ENCODE measurements at regions not wholly inside any gene's neighbourhood (a gene's known extent, or its start where the extent isn't known, plus 50 kb on each side); places are given as distances from the start of the nearest gene placed in this dataset.

- TF ChIP-seq, protein P1, sequence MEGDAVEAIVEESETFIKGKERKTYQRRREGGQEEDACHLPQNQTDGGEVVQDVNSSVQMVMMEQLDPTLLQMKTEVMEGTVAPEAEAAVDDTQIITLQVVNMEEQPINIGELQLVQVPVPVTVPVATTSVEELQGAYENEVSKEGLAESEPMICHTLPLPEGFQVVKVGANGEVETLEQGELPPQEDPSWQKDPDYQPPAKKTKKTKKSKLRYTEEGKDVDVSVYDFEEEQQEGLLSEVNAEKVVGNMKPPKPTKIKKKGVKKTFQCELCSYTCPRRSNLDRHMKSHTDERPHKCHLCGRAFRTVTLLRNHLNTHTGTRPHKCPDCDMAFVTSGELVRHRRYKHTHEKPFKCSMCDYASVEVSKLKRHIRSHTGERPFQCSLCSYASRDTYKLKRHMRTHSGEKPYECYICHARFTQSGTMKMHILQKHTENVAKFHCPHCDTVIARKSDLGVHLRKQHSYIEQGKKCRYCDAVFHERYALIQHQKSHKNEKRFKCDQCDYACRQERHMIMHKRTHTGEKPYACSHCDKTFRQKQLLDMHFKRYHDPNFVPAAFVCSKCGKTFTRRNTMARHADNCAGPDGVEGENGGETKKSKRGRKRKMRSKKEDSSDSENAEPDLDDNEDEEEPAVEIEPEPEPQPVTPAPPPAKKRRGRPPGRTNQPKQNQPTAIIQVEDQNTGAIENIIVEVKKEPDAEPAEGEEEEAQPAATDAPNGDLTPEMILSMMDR (IDR thresholded peaks at IDR 0.05; ENCODE audit: unreplicated experiment) = no peak
- Mint-ChIP-seq H3K27ac (no peak overlapping the region), H3K4me3 (no peak overlapping the region), H3K36me3 (no peaks in the 10 kb centered on the region), H3K4me1 (peaks cover 11% of the 10 kb centered on the region), H3K9me3 (no peaks in the 10 kb centered on the region), H3K27me3 (ENCODE audit: low read depth) (peaks cover 8% of the 10 kb centered on the region)
- DNase-seq (ENCODE audit: low spot score in 2 of 2, unreplicated experiment in 2 of 2) = no peak
These were observed 205.0 kb downstream of the RAD51AP2 start for GRCh38 chr2:17313261-17313660.

- TF ChIP-seq, protein P1 (IDR thresholded peaks at IDR 0.05; ENCODE audit: unreplicated experiment) = no peak
- Mint-ChIP-seq H3K36me3 (no peaks in the 10 kb centered on the region), H3K27me3 (ENCODE audit: low read depth) (peaks cover 8% of the 10 kb centered on the region), H3K9me3 (no peaks in the 10 kb centered on the region), H3K4me3 (no peak overlapping the region), H3K4me1 (peaks cover 1% of the 10 kb centered on the region), H3K27ac (no peak overlapping the region)
- DNase-seq (ENCODE audit: low spot score in 2 of 2, unreplicated experiment in 2 of 2) = no peak
These were observed 206.3 kb downstream of the RAD51AP2 start for GRCh38 chr2:17311771-17312511.

DNA sequence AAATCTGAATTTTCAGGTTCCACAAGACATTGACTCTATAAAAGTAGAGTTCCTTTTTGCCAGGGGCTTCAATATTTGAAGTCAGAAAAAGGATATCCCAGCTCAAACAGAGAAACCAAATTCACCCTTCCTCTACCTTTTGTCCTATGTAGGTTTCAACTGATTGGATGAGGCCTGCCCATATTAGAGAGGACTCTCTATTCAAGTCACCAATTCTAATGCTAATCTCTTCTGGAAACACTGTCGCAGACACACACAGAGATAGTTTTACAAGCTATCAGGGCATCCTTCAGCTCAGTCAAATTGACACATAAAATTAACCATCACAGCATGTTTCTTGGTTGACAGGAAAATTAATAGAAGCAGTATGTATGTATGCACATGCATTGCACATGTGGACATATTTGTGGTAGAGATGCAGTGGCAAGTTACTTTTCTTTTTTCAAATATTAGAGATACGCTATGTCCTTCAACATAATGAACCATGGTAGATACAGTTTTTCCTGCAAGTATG is 207.1 kb downstream of the RAD51AP2 start:
- DNase-seq (ENCODE audit: low spot score in 2 of 2, unreplicated experiment in 2 of 2) = no peak
- H3K4me3 Mint-ChIP-seq = no peak overlapping the region
- no peaks in the 10 kb centered on the region for H3K36me3 Mint-ChIP-seq
- peaks cover 4% of the 10 kb centered on the region for H3K4me1 Mint-ChIP-seq
- TF ChIP-seq, protein P1 (IDR thresholded peaks at IDR 0.05; ENCODE audit: unreplicated experiment) = no peak
- H3K27ac Mint-ChIP-seq = no peak overlapping the region
- peaks cover 8% of the 10 kb centered on the region for H3K27me3 Mint-ChIP-seq (ENCODE audit: low read depth)
- H3K9me3 Mint-ChIP-seq = no peaks in the 10 kb centered on the region

DNA sequence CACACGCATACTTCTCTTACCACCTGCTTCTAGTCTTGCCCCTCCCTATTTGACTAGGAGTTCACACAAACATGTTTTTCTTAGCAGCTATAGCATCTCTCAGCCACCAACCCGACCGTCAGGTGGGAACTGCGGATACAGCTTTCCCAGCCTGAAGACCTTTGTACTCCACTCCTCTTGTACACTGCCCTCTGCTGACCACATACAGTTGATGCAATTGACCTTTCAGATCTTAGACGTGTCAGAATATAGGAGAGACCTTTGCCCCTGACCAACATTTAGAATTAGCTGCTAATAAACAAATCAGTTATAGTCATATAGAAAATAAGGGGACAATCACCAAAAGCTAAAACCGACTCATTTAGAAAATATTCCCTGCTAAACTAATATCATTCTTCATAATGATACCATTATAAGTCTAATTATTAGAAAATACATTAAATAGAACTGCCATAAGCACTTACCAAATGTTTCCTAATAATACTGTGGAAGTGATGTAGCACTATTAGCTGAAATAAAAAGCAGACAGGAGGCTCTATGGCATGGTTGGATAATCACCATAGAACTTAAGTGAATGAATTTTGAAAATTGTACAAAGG is 208.4 kb downstream of the RAD51AP2 start:
- no peaks in the 10 kb centered on the region for H3K36me3 Mint-ChIP-seq
- peaks cover 3% of the 10 kb centered on the region for H3K27me3 Mint-ChIP-seq (ENCODE audit: low read depth)
- no peak overlapping the region for H3K4me3 Mint-ChIP-seq
- TF ChIP-seq, protein P1 (IDR thresholded peaks at IDR 0.05; ENCODE audit: unreplicated experiment) = peak; percentile 72
- no peak overlapping the region for H3K27ac Mint-ChIP-seq
- H3K4me1 Mint-ChIP-seq = peaks cover 4% of the 10 kb centered on the region
- DNase-seq (ENCODE audit: low spot score in 2 of 2, unreplicated experiment in 2 of 2) = peak in 1 of 2 experiments; percentile 40
- no peaks in the 10 kb centered on the region for H3K9me3 Mint-ChIP-seq

GRCh38 chr2:17309181-17309580 is 209.1 kb downstream of the RAD51AP2 start:
- TF ChIP-seq, protein P1 (IDR thresholded peaks at IDR 0.05; ENCODE audit: unreplicated experiment) = no peak
- no peak for DNase-seq (ENCODE audit: low spot score in 2 of 2, unreplicated experiment in 2 of 2)
- peaks cover 3% of the 10 kb centered on the region for H3K27me3 Mint-ChIP-seq (ENCODE audit: low read depth)
- H3K4me1 Mint-ChIP-seq = peaks cover 4% of the 10 kb centered on the region
- H3K27ac Mint-ChIP-seq = no peak overlapping the region
- H3K9me3 Mint-ChIP-seq = no peaks in the 10 kb centered on the region
- H3K36me3 Mint-ChIP-seq = no peaks in the 10 kb centered on the region
- H3K4me3 Mint-ChIP-seq = no peak overlapping the region
